ENCODE measurements at regions not wholly inside any gene's neighbourhood (a gene's known extent, or its start where the extent isn't known, plus 50 kb on each side); places are given as distances from the start of the nearest gene placed in this dataset.

DNA sequence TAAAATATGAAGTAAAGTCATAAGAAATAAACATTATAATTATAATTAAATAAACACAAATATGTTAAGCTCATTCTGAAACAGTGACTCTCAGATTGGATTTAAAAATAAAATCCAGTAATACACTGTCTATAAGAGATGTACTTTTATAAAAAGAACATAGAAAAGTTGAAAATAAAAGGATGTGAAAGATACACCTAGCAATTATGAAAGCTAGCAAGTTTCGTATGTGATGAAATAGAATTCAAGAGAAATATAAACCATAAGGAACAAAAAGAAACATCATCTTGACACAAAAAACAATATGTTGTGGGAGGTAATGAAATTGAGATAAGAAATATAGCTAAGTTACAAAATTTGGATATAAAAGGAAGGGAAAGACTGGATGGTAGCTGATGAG lies 128.6 kb upstream of the CNR1 start:
- TF ChIP-seq, protein P1, sequence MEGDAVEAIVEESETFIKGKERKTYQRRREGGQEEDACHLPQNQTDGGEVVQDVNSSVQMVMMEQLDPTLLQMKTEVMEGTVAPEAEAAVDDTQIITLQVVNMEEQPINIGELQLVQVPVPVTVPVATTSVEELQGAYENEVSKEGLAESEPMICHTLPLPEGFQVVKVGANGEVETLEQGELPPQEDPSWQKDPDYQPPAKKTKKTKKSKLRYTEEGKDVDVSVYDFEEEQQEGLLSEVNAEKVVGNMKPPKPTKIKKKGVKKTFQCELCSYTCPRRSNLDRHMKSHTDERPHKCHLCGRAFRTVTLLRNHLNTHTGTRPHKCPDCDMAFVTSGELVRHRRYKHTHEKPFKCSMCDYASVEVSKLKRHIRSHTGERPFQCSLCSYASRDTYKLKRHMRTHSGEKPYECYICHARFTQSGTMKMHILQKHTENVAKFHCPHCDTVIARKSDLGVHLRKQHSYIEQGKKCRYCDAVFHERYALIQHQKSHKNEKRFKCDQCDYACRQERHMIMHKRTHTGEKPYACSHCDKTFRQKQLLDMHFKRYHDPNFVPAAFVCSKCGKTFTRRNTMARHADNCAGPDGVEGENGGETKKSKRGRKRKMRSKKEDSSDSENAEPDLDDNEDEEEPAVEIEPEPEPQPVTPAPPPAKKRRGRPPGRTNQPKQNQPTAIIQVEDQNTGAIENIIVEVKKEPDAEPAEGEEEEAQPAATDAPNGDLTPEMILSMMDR (IDR thresholded peaks at IDR 0.05), result no peak
- TF ChIP-seq POLR2A (IDR thresholded peaks at IDR 0.05), result no peak

Measured in thyroid gland (tissue), 4 donors.